GM18520 (cell line): ENCODE measurements at regions not wholly inside any gene's neighbourhood (a gene's known extent, or its start where the extent isn't known, plus 50 kb on each side); places are given as distances from the start of the nearest gene placed in this dataset.
"Not testable (repeated sequence)": the region's sequence is repeated elsewhere in the genome, so short reads cannot be mapped to it uniquely, and the experiment has no call there.

Experiments
- ATAC-seq: cut with Tn5 transposase; IDR thresholded peaks from one replicate; pipeline ENCODE4 v1.9.1; 2021; ENCODE audit not compliant: unreplicated experiment

DNA sequence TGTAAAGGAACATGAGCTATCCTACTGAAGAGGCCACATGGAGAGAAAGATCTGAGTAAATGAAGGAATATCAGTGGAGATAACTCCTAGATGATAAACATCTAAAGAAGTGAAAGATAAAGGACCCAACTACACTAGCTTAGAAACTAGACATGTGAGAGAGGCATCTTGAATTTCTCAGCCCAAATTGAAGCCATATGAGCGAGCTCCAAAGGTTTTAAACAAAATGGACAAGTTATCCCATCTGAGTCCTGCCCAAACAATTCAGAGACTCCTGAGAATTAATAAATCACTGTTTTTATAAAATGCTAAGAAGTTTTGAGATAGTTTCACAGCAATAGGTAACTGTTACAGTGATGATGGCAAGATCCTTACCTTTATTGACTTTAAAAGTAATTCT, 438.9 kb downstream of the NAV3 start:
- ATAC-seq, result no peak

DNA sequence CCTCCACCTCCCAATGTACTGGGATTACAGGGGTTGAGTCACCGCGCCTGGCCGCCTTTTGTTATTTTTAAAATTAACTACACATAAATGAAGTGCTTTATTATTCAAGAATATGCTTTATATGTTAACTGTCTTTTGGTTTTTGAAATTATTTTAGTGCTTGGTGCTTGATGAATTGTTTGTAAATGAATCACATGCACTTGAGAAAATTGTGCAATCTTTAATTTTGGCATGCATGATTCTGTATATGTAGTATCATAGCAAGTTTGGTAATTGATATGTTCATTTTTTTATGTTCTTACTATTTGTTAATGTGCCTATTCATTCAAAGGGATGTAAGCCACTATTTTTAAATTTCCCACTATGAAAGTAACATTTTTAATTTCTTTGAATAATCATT, 440.9 kb downstream of the NAV3 start:
- no peak for ATAC-seq

DNA sequence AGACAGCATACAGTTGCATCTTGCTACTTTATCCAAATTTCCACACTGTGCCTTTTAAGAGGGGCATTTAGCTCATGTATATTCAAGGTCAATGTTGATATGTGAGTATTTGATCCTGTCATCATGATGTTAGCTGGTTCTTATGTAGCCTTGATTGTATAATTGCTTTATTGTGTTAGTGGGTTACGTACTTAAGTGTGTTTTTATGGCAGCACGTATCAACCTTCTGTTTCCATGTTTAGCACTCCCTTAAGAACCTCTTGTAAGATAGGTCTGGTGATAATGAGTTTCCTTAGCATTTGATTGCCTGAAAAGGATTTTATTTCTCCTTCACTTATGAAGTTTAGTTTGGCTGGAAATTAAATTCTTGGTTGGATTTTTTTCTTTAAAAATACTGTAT, 445.2 kb downstream of the NAV3 start:
- no peak for ATAC-seq

DNA sequence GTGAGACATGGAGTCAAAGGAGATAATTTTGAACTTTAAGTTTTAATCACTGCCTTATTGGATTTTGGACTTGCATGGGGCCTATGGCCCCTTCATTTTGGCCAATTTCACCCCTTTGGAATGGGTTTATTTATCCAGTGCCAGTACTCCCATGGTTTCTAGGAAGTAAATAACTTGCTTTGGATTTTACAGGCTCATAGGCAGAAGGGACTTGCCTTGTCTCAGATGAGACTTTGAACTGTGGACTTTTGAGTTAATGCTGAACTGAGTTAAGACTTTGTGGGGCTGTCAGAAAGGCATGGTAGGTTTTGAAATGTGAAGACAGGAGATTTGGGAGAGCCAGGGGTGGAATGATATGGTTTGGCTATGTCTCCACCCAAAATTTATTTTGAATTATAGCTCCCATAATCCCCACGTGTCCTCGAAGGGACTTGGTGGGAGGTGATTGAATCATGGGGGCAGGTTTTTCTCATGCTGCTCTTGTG, 448.1 kb downstream of the NAV3 start:
- ATAC-seq, result no peak

DNA sequence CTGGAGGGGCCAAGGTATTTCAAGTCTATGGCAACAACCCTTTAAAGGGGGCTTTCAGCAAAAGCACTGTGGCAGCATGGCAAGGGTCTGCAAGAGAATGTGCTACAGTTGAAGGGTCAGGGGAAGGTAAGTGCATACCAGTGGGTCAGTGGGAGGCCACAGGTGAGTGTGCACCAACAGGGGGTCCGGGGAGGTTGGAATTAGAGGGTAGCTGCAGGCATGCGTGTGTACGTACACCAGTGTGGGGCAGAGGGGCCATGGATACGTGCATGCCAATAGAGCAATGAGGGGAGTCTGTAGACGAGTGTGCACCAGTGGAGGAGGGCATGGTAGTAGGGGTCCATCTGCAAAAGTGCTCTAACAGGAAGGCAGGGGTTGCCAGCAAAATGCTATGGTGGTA, 448.9 kb downstream of the NAV3 start:
- ATAC-seq, result no peak

DNA sequence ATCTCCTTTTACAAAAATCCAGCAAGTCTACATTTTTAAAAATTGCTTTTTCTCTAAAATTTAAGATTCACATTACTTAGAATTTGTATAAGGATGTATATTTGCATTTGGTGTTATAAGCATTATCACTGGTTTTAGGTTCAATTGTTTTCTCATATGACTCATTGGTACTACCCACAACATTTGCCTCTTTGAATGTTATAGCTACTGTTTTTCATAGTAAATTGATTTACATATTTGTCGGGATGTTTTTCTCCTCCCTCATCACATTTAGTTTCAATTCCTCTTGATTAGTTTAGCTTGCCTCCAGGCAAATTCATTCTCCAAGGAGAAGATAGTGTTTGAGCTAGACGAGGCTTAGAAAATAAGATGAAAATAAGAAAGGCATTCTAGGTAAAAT, 450.4 kb downstream of the NAV3 start:
- peak; percentile 47 for ATAC-seq

DNA sequence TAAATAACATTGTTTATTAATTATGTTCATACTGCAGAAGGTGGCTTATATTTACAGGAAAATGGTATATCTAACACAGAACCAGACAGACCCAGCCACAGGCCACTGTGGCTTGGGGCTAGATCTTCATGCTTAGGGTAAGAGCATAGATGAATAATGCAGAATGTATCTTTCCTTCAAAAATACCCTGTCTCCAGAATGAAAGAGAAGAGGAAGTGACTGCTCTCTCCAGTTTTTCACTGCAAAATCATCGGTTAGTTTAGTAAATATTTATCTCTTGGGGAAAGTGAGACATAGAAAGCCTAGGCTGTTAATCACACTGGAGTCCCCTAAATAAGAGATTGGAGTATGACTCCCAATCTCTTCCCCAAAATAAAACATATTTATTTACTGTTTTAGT, 453.7 kb downstream of the NAV3 start:
- ATAC-seq, result no peak

DNA sequence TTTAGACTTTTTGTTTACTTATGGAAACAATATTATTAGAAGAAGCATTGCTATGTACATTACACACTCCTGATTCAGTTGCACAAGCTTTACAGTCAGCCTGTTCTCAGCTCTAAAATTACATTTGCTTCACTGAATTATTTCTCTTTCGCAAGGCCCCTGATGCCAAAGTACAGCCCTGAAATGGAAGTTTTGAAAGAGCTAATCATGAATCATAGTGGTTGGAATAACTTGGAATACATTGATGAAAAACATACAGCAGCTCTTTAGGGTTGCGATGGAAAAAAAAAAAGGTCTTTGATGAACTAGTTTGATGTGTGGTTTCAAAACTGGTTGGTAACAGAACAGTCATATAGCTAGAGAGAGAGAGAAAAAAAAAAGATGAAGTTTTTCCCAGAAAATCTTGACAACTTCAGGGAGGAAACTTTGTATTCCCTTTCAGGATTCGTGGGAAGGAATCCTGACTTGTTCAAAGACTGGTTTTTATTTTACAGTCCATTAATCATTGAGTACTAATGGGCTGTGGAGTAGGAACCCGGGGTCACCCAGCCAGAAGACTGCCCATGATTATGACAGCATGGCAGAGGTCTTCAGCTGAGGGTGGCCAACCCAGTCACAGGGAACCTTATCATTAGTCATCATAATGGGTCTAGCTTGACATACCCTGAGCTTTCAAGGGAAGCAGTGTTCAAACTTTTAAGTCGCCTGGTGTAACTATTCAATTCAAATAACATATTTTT, 460.1 kb downstream of the NAV3 start:
- ATAC-seq, result no peak

DNA sequence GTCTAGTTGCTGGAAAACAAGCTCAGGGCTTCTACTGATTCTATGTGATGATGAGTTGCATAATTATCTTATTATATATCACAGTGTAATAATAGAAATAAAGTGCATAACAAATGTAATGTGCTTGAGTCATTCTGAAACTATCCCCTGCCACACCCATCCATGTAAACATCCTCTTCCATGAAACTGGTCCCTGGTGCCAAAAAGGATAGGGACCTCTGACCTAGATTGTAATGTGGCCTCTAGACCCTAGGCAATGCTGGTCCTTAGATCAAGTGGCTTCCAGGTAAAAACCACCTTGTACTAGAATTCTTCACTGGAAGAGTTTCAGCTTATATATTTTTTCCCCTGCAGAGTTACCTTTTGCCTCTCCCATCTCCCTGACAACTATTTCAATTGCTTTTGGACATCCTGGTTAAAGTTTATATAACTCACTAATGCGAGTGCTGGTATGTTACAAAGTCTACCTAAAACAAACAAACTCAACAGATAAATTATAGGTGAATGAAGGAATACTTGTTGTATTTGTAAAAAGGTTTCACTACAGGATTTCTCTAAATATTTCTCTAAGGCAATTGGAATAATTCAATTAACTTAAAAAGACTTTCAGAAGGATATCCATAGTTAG, 462.5 kb downstream of the NAV3 start:
- ATAC-seq, result no peak

DNA sequence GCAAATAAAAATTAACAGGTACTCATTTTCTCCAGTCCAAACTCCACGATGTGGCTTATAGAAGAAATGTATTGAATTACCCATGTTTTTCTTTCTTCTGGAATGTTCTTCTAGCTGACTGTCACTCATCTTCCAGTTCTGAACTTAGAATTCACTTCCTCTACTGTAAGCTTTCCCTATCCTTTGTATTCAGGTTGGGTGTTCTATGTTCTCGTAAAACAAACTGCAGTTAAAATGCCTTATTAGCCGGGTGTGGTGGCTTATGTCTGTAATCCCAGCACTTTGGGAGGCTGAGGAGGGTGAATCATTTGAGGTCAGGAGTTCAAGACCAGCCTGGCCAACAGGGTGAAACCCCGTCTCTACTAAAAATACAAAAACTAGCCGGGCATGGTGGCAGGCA, 470.6 kb downstream of the NAV3 start:
- not testable (repeated sequence) for ATAC-seq

DNA sequence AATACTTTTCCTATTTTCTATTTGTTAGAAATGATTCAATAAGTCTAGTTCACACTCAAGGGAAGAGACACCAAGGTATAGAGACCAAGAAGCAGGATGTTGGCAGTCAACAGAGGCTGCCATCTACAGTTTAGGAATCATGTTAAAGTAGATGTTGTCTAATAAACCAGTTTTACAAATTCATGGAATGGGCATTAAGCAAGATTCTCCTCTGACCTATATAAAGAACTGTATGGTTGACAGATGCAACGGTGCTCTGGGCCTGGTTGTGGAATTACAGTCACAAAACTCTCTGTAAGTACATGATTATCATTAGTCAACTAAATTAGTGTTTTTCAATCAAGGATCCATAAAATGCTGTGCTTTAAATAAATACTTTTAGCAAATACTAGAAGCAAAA, 475.1 kb downstream of the NAV3 start:
- ATAC-seq, result no peak

DNA sequence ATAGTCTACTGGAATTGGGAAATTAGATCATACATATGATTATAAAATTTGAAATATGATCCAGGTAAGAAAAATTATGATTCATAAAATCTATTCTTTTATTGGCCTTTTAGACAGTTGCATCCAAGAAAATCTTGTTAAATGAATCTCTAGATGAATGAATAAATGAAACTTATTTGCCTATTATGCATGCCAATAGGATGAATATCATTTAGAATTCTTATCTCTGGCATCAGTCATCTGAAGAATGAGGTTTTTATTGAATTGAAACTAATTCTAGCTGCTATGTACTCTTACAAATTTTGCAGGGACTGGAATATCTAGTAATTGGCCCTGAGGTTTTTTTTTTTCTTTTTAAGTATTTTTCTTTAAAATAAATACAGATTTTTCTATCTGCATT, 475.5 kb downstream of the NAV3 start:
- no peak for ATAC-seq

DNA sequence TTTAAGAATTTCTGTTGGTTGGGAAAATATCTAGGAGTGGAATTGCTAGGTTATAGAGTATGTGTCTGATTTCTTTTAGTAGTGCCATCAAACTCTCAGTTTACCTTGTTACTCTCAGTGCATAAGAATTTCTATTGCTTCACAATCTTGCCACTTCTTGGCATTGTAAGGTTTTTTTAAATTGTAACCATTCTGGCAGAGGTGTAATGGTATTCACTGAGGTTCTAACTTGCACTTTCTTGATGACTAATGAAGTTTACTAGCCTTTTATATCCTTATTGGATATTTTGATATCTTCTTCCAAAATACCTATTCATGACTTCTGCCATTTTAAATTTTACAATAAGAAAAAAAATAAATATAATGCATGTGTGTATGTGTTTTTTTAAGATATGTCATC, 478.0 kb downstream of the NAV3 start:
- no peak for ATAC-seq

DNA sequence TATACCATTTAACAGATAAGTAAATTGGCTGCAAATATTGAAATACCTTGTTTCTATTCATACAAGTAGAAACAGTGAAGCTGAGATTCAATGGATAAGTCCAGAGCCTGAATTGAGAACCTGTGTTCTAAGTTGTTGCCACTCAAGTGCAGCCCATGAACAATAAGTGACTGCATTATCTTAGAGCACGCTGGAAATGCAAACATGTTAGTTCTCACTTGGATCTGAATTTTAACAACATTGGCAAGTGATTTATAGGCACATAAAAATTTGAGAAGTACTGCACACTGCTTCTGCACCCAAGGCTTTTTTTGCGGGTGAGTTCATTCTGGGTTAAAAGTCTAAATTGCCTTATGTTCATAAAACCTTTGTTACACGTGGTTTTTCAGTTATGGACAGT, 484.3 kb downstream of the NAV3 start:
- ATAC-seq, result no peak

DNA sequence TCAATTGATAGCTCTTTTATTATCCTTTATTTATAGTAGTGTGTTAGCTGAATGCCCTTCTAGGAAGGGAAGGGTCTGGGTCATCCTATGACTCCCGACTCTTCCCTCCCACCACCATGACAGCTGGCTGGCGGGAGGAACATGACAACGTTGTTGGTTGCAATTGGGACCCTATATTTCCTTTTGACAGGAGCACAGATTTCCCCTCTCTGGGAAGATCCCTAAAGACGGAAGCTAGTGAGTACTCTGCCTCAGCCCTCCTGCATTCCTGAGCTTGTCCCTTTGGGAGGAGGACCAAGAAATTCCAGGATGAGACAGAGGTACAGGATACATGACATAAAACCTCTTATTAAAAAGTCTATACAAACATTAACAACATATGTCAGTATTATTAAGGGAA, 485.4 kb downstream of the NAV3 start:
- ATAC-seq, result no peak

DNA sequence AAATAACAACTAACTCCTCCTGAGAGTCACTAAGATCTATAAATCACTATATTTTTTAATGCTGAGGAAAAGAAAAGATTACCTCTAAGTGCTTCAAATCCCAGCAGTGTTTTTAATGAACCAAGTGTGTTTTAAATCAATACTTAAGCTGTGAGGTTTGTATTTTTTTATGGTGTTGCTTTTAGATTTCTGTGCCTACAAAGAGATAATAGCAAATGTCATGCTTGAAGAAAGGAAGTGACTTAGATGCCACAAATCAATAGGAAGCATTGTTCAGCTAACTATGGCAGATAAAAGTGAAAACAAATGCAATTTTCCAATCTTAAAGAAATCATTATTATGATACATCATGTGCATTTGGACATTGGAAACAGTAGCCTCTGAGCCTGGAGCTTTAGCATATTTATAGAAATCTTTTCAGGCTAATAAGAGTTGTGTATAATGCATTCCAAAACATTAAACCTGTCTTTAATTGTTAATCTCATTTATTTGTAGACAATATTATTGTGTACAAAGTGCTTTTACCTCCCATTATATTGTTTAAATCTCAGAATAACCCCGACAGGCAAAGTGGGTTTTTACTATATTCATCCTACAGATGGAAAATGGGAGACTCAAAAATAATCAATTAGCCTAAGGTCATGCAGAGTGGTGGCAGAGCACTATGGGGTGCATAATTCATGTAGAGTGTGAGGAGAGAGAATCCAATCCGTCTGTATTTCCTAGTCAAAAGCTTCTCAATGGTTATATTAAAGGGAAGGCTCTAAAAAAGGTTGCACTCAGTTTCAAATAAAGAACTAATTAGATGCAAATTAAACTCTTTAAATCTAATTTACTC, 486.2 kb downstream of the NAV3 start:
- no peak for ATAC-seq

DNA sequence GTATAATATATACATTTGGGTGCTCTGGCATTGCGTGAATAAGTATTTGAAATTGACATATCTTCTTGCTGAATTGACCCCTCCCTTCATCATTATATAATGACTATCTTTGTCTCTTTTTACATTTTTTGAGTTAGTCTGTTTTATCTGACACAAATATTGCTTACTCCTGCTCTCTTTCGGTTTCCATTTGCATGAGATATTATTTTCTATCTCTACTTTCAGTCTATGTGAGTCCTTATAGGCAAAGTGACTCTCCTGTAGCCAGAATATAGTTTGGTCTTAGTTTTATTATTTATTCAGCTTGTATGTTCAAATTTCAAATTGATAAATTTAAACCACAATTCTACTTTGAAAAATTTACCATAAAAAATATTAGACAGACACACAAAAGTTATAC, 491.0 kb downstream of the NAV3 start:
- no peak for ATAC-seq

DNA sequence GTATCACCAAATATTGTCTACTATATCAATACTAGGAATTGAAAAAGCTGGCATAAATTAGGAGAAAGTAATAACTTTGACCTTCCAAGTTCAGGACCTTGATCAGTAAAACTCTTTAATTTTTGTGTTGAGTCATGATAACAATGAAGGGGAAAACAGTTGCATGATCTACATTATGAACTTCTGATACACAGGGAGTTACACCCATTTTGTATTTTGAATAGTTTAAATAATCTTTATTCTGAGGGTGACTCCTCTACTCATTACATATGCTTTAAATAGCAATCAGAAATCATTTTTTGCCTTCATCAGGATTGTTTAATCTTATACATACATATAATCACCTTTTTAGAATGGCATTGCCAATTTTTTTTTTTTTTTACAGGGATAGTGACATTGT, 492.5 kb downstream of the NAV3 start:
- ATAC-seq, result no peak

DNA sequence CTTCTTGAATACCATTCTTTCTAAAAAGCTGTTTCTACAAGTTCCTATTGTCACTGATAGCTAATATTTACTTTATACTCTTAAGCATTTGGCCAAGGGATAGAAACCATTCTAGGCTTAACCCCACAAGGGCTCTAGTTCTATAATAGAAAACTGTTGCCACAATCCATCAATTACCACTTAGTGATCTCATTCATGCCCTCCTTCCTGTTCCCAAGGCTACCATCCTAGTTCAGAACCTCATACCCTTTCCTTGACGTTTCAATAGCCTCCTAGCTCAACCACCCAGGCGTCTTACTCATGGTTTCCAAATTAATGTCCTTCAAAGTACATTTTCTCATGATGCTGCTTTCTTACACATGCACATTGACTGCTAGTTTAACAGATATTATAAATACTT, 493.5 kb downstream of the NAV3 start:
- no peak for ATAC-seq

DNA sequence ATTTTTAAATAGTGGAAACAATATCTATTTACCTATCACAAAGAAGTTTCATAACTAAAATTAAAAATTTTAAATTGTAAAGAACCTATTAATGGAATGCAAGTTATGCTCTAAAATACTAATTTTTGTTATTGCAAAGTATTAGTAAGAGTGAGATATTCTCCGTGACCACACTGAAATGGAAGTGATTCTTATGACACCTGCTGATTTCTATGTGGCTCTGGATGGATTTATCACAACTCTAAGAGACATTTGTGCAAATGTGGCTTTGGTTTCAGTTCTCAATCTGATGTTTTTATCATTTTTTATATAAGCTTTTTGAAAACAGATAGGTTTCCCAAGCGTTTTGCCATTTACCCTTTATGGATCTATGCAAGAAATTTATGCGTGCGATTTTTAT, 497.8 kb downstream of the NAV3 start:
- ATAC-seq, result no peak

DNA sequence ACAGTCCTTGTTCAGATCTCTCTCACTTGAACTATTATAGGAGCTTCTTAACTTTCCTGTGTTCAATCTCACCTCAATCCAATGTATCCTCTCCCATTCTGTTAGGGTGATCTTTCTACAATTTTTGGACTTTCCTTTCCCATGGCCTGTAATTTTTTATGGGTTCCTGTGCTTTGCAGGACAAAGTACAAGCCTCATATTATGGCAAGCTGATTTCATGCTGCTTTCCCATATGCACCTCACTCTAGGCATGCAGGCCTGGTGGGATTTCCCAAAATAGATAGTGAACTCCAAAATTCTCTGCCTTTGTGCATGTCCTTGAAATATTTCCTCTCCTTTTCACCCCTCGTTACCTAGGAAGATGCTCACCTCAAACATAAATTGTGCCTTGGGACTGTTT, 499.4 kb downstream of the NAV3 start:
- no peak for ATAC-seq

DNA sequence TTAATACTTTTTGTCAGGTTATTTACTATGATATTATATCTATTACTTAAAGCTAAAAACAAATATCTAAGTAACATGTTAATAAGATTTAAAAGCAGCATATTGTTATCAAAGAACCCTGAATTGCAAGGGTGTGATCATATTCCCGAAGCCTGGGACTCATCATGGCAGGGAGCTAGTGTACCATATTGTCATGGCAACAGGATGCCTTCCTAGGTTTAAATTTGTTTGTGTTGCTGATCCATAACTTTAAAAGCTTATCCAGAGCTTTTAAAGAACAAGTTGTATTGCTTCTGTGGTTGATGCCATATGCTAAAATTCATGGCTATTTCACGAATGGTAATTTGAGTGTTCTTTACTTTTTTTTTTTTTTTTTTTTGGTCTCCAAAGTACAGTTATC, 500.5 kb downstream of the NAV3 start:
- ATAC-seq, result no peak
